ENCODE measurements at regions not wholly inside any gene's neighbourhood (a gene's known extent, or its start where the extent isn't known, plus 50 kb on each side); places are given as distances from the start of the nearest gene placed in this dataset.

- TF ChIP-seq HMGXB4 (CRISPR knock-in tag; IDR thresholded peaks at IDR 0.05; ENCODE audit: borderline replicate concordance in 1 of 2, low read depth in 1 of 2) (peak in 1 of 2 experiments; percentile 49; a peak in 1 of 4 replicates), ARID5B (CRISPR knock-in tag; IDR thresholded peaks at IDR 0.05) (no peak; the same call in 1 of the 2 replicates), HDAC2 (CRISPR knock-in tag; IDR thresholded peaks at IDR 0.05) (peak; percentile 26), ZNF710 (CRISPR knock-in tag; IDR thresholded peaks at IDR 0.05; ENCODE audit: borderline replicate concordance) (no peak), HHEX (CRISPR knock-in tag; IDR thresholded peaks at IDR 0.05) (no peak), IKZF4 (CRISPR knock-in tag; IDR thresholded peaks at IDR 0.05; ENCODE audit: borderline replicate concordance, low read depth, not compliant biosample characterization) (peak; percentile 28), BRD4 (CRISPR knock-in tag; IDR thresholded peaks at IDR 0.05) (0 out of 2 replicates have a peak, but pooled peaks have one; percentile 31), RBFOX2 (IDR thresholded peaks at IDR 0.05; ENCODE audit: low read depth, low read length) (peak; percentile 96), CHCHD3 (CRISPR knock-in tag; IDR thresholded peaks at IDR 0.05) (0 out of 2 replicates have a peak, but pooled peaks have one; percentile 57), RAD21 (CRISPR knock-in tag; IDR thresholded peaks at IDR 0.05) (0 out of 2 replicates have a peak, but pooled peaks have one; percentile 8), TARDBP (CRISPR knock-in tag; IDR thresholded peaks at IDR 0.05) (0 out of 2 replicates have a peak, but pooled peaks have one; percentile 41), ZFP41 (CRISPR knock-in tag; IDR thresholded peaks at IDR 0.05; ENCODE audit: borderline replicate concordance) (no peak), ZNF850 (CRISPR knock-in tag; conservative IDR thresholded peaks at IDR 0.05) (no peak; the same call in 1 of the 2 replicates), ETS1 (CRISPR knock-in tag; IDR thresholded peaks at IDR 0.05) (no peak), MATR3 (CRISPR knock-in tag; IDR thresholded peaks at IDR 0.05) (no peak), ZNF670 (CRISPR knock-in tag; IDR thresholded peaks at IDR 0.05; ENCODE audit: borderline replicate concordance) (0 out of 2 replicates have a peak, but pooled peaks have one; percentile 30), BATF2 (CRISPR knock-in tag; IDR thresholded peaks at IDR 0.05) (no peak), SP5 (CRISPR knock-in tag; IDR thresholded peaks at IDR 0.05; ENCODE audit: borderline replicate concordance, low read depth) (0 out of 2 replicates have a peak, but pooled peaks have one; percentile 41)
Measured at GRCh38 chr7:65750511-65751344, 122.1 kb upstream of the VKORC1L1 start (continued).
